ENCODE measurements at regions not wholly inside any gene's neighbourhood (a gene's known extent, or its start where the extent isn't known, plus 50 kb on each side); places are given as distances from the start of the nearest gene placed in this dataset.

DNA sequence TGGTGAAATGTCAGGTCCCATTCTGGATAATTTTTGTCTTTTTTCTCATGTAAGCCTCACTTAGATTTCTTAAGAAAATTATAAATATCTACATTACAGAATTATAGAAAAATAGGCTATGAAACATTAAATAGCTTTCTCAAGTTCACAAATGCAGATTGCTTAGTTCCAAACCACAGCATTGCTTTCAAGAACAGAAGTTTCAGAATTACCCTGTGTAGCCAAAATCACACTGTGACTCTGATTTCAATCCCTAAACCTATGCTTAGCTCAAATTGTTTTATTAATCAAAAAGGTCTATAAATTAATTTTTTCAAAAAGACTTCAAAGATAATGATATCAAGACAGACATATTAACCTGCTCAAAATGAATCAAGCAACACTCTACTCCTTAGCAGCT is 881.2 kb upstream of the PCDH20 start:
- TF ChIP-seq POLR2A (IDR thresholded peaks at IDR 0.05): no peak
- TF ChIP-seq, protein P1, sequence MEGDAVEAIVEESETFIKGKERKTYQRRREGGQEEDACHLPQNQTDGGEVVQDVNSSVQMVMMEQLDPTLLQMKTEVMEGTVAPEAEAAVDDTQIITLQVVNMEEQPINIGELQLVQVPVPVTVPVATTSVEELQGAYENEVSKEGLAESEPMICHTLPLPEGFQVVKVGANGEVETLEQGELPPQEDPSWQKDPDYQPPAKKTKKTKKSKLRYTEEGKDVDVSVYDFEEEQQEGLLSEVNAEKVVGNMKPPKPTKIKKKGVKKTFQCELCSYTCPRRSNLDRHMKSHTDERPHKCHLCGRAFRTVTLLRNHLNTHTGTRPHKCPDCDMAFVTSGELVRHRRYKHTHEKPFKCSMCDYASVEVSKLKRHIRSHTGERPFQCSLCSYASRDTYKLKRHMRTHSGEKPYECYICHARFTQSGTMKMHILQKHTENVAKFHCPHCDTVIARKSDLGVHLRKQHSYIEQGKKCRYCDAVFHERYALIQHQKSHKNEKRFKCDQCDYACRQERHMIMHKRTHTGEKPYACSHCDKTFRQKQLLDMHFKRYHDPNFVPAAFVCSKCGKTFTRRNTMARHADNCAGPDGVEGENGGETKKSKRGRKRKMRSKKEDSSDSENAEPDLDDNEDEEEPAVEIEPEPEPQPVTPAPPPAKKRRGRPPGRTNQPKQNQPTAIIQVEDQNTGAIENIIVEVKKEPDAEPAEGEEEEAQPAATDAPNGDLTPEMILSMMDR (IDR thresholded peaks at IDR 0.05): no peak
- intact Hi-C loops (cut with DNase I): no loop called here
- Histone ChIP-seq H3K4me3 (replicated peaks in 1 of 3) (no peak overlapping the region), H3K36me3 (no peaks in the 10 kb centered on the region), H3K27ac (no peak overlapping the region), H3K4me1 (no peaks in the 10 kb centered on the region), H3K27me3 (no peaks in the 10 kb centered on the region), H3K9me3 (no peaks in the 10 kb centered on the region)
- DNase-seq: no peak

DNA sequence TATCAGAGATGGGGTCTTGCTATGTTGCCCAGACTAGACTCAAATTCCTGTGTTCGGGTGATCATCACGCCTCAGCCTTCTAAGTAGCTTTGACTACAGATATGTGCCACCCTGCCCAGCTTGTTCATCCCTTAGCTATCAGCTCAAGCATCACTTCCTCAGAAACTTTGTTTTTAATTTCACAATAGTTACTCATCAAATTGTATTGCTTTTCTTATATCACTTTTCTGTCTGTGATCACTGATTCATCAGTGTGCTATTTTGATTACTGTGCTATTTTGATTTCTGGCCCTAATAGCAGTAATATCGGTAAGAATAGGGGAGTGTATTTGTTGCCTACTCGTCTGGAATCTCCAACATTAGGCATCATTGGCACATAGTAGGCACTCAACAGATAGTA is 878.6 kb upstream of the PCDH20 start:
- no peak for DNase-seq
- Histone ChIP-seq H3K36me3 (no peaks in the 10 kb centered on the region), H3K27ac (no peak overlapping the region), H3K9me3 (no peaks in the 10 kb centered on the region), H3K27me3 (no peaks in the 10 kb centered on the region), H3K4me1 (no peaks in the 10 kb centered on the region), H3K4me3 (replicated peaks in 1 of 3) (no peak overlapping the region)
- intact Hi-C loops (cut with DNase I): no loop called here
- WGBS, 2 donors: 71 to 72% methylated on average over 4 of the region's 4 CpGs
- TF ChIP-seq POLR2A (IDR thresholded peaks at IDR 0.05): no peak
- TF ChIP-seq, protein P1 (IDR thresholded peaks at IDR 0.05): no peak

DNA sequence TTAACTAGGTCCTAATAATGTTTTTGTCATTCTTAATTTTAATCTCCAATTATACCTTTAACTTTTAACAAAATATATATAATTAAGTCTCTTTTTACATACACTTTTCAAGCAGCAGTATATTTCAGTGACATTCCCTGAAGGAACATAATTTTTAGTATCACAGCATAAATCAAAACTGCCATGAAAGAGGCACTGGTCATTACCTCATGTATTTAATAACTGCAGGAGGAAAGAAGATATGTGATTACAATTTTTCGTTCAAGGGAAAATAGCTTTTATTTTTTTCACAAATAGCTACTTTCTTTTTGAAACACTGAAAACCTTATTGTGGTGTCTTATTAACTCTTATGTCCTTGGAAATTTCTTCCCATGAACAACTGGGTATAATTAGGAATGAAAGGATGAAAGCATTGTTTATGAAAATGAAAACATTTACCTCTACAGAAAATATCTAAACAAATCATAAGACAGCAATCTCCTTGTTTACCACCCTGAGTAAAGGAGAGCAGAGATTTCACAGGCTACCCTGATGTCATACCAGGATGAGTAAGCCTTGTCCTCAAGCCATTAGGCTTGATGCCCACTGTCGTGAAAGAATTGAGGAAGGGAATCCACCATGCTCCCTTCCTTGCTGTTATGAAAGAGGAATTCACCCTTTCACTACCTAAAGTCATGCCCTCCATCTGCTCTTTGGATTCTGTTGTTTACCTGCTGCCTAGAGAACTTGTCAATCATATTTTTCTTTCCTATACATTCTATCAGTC is 877.2 kb upstream of the PCDH20 start:
- Histone ChIP-seq H3K27ac (no peak overlapping the region), H3K27me3 (no peaks in the 10 kb centered on the region), H3K4me3 (replicated peaks in 1 of 3) (no peak overlapping the region), H3K36me3 (no peaks in the 10 kb centered on the region), H3K4me1 (no peaks in the 10 kb centered on the region), H3K9me3 (no peaks in the 10 kb centered on the region)
- intact Hi-C loops (cut with DNase I): no loop called here
- TF ChIP-seq, protein P1 (IDR thresholded peaks at IDR 0.05): no peak
- no peak for TF ChIP-seq POLR2A (IDR thresholded peaks at IDR 0.05)
- WGBS, 2 donors: 68 to 69% methylated on average over 2 of the region's 2 CpGs
- DNase-seq: no peak

DNA sequence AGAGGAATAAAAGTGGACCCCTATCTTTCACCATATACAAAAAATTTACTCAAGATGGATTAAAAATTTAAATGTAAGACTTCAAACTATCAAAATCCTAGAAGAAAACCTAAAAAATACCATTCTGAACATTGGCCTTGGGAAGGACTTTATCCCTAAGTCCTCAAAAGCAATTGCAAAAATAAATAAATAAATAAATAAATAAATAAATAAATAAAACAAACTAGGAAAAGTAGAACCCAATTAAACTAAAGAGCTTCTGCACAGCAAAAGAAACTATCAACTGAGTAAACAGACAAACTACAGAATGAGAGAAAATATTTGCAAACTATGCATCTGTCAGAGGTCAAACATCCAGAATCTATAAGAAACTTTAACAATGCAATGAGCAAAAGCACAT is 874.9 kb upstream of the PCDH20 start:
- intact Hi-C loops (cut with DNase I): no loop called here
- H3K9me3 ChIP-seq: no peaks in the 10 kb centered on the region
- TF ChIP-seq, protein P1 (IDR thresholded peaks at IDR 0.05): no peak
- TF ChIP-seq POLR2A (IDR thresholded peaks at IDR 0.05): no peak

DNA sequence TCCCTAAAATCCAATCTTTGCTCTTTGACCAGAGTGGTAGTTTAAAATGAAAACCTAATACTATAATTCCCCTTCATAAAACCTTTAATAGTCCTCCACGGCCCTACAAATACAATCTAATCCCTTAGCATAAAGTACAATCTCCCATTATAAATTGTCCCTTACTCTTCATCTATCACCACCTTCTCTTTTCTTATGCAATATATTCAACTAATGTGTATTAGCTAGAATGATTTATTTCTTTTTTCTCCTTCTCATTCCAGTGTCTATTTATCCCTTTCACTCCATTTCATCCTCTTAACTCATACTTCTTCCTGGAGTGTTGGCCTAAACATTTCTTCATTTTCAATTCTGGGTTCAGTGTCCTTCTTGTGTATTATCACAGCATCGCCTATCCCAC is 872.1 kb upstream of the PCDH20 start:
- H3K9me3 ChIP-seq: no peaks in the 10 kb centered on the region
- intact Hi-C loops (cut with DNase I): no loop called here

More for the DNA sequence above, 874.9 kb upstream of the PCDH20 start:
- no peak overlapping the region for H3K4me3 ChIP-seq (replicated peaks in 1 of 3)
- H3K27ac ChIP-seq: no peak overlapping the region
- no peaks in the 10 kb centered on the region for H3K36me3 ChIP-seq
- H3K27me3 ChIP-seq: no peaks in the 10 kb centered on the region
- no peaks in the 10 kb centered on the region for H3K4me1 ChIP-seq
- no peak for DNase-seq

More for the DNA sequence above, 872.1 kb upstream of the PCDH20 start:
- Histone ChIP-seq H3K4me3 (replicated peaks in 1 of 3) (no peak overlapping the region), H3K27ac (no peak overlapping the region), H3K36me3 (no peaks in the 10 kb centered on the region), H3K4me1 (no peaks in the 10 kb centered on the region), H3K27me3 (no peaks in the 10 kb centered on the region)
- 81 to 85% methylated on average over 2 of the region's 2 CpGs for WGBS, 2 donors
- DNase-seq: no peak
- TF ChIP-seq POLR2A (IDR thresholded peaks at IDR 0.05): no peak
- TF ChIP-seq, protein P1 (IDR thresholded peaks at IDR 0.05): no peak
